HepG2 (cell line): ENCODE measurements at regions not wholly inside any gene's neighbourhood (a gene's known extent, or its start where the extent isn't known, plus 50 kb on each side); places are given as distances from the start of the nearest gene placed in this dataset.

Experiments used
- ATAC-seq: fragments of 200-7000 bp; cut with Tn5 transposase; 3 replicates; pipeline ENCODE4 v1.9.1; 2020; ENCODE audit warnings: mild to moderate bottlenecking, moderate library complexity
- BruUV-seq: library from RNA; stranded (reverse); fragments of 400-500 nt; replicated peaks from 2 replicates; lab custom pipeline; 2021; lab: Mats Ljungman, UMichigan
- CTCF ChIA-PET: fragments of 300-600 bp; formaldehyde crosslinking; extraction: SDS; loops from one replicate; lab custom pipeline; 2021; ENCODE audit warnings: low total read pairs, inconsistent platforms, low intra/inter-chr PET ratio; lab: Yijun Ruan, JAX
- POLR2A ChIA-PET: fragments of 350-600 bp; sonication (Branson Sonifier 250); formaldehyde crosslinking; loops from one replicate; lab custom pipeline; 2020; ENCODE audit warnings: antibody characterized with exemption, inconsistent platforms; lab: Yijun Ruan, JAX
- DNase-seq: peaks from one replicate; pipeline ENCODE4 v3.0.0-alpha.2; 2015; ENCODE audit warnings: low spot score
- FAIRE-seq: peaks from 3 replicates; lab custom pipeline; 2011; peaks lifted over from hg19 to GRCh38; lab: Jason Lieb, UNC
- H2AFZ ChIP-seq: one replicate; pipeline ENCODE4 v1.6.1; 2011; ENCODE audit warnings: low read length, inconsistent platforms
- H3K27ac ChIP-seq: fragments of 300-600 bp; 3 replicates; pipeline ENCODE4 v1.8.0; 2011; ENCODE audit warnings: mixed run types, mild to moderate bottlenecking, mixed read lengths, low read length, inconsistent platforms; ENCODE audit not compliant: insufficient read depth; ENCODE audit errors: extremely low read length
- H3K27me3 ChIP-seq, 2 experiments: fragments of 200-600 bp in 1 of 2; 2 replicates in 1 of 2; 3 replicates in 1 of 2; pipeline versions ENCODE4 v1.6.0 to v1.8.0; 2011; ENCODE audit warnings: low read length in 2 of 2, mild to moderate bottlenecking in 2 of 2, moderate library complexity in 2 of 2, inconsistent platforms in 1 of 2; ENCODE audit not compliant: insufficient read depth in 2 of 2, control insufficient read depth in 1 of 2
- H3K36me3 ChIP-seq, 2 experiments: fragments of 200-600 bp in 1 of 2; replicated peaks in 1 of 2; 2 replicates in 1 of 2; 3 replicates in 1 of 2; pipeline versions ENCODE4 v1.5.1 to v1.8.0; 2011; ENCODE audit warnings: low read length in 2 of 2, inconsistent platforms in 1 of 2; ENCODE audit not compliant: insufficient read depth in 2 of 2, control insufficient read depth in 1 of 2
- H3K4me1 ChIP-seq: 2 replicates; pipeline ENCODE4 v1.5.1; 2012; ENCODE audit warnings: low read length, inconsistent platforms; ENCODE audit not compliant: insufficient read depth
- H3K4me2 ChIP-seq: 2 replicates; pipeline ENCODE4 v1.6.0; 2011; ENCODE audit warnings: low read depth, low read length, inconsistent platforms
- H3K4me3 ChIP-seq, 3 experiments: fragments of 200-600 bp in 1 of 3; sonication (generic), shearing (Covaris generic) in 1 of 3; replicated peaks in 1 of 3; 2 replicates each; pipeline ENCODE4 v1.5.1; 2011 to 2016; ENCODE audit warnings: low read length in 3 of 3, inconsistent platforms in 2 of 3, low read depth in 2 of 3, mild to moderate bottlenecking in 2 of 3, control low read depth in 1 of 3, mixed read lengths in 1 of 3; ENCODE audit not compliant: insufficient read depth in 1 of 3
- H3K79me2 ChIP-seq: one replicate; pipeline ENCODE4 v1.6.1; 2011; ENCODE audit warnings: low read length, inconsistent platforms; ENCODE audit not compliant: insufficient read depth
- H3K9ac ChIP-seq: 2 replicates; pipeline ENCODE4 v1.6.0; 2011; ENCODE audit warnings: mild to moderate bottlenecking, low read depth, low read length, inconsistent platforms; ENCODE audit not compliant: insufficient read depth
- H3K9me3 ChIP-seq: 2 replicates; pipeline ENCODE4 v1.5.1; 2012; ENCODE audit warnings: mild to moderate bottlenecking, low read length
- H4K20me1 ChIP-seq: 2 replicates; pipeline ENCODE4 v1.6.0; 2011; ENCODE audit warnings: inconsistent platforms, mild to moderate bottlenecking, low read length, moderate library complexity; ENCODE audit not compliant: insufficient read depth
- DNMT3B ChIP-seq: conservative IDR thresholded peaks from 2 replicates; pipeline ENCODE4 v1.6.1; 2016; ENCODE audit warnings: missing biosample characterization, control low read depth
- FOXJ3 ChIP-seq: sonication (generic); formaldehyde crosslinking; IDR thresholded peaks from 2 replicates; pipeline ENCODE4 v1.4.0; 2020; ENCODE audit warnings: missing genetic modification reagents, mild to moderate bottlenecking, borderline replicate concordance
- GZF1 ChIP-seq: sonication (generic); formaldehyde crosslinking; IDR thresholded peaks from 2 replicates; pipeline ENCODE4 v1.5.1; 2020; ENCODE audit warnings: mild to moderate bottlenecking, missing genetic modification reagents
- JDP2 ChIP-seq: sonication (generic); formaldehyde crosslinking; IDR thresholded peaks from 2 replicates; pipeline ENCODE4 v1.8.1; 2022; ENCODE audit warnings: missing genetic modification reagents, borderline replicate concordance
- JUNB ChIP-seq: sonication (generic); formaldehyde crosslinking; IDR thresholded peaks from 2 replicates; pipeline ENCODE4 v1.8.0; 2022; ENCODE audit warnings: missing genetic modification reagents, mild to moderate bottlenecking, borderline replicate concordance
- MAFF ChIP-seq: IDR thresholded peaks from 2 replicates; pipeline ENCODE4 v1.6.1; 2011; ENCODE audit warnings: low read depth, low read length, improper control_type of control experiment
- MAFK ChIP-seq, 2 experiments: IDR thresholded peaks in 1 of 2; conservative IDR thresholded peaks in 1 of 2; 2 replicates each; pipeline ENCODE4 v1.6.1; 2011; ENCODE audit warnings: improper control_type of control experiment in 2 of 2, low read length in 2 of 2
- SAP130 ChIP-seq: IDR thresholded peaks from 2 replicates; pipeline ENCODE4 v1.6.1; 2016; ENCODE audit warnings: low read depth
- SKIL ChIP-seq: sonication (generic); formaldehyde crosslinking; IDR thresholded peaks from 2 replicates; pipeline ENCODE4 v1.8.0; 2022; ENCODE audit warnings: missing genetic modification reagents, mild to moderate bottlenecking, moderate library complexity, borderline replicate concordance
- ZNF253 ChIP-seq: sonication (generic); formaldehyde crosslinking; IDR thresholded peaks from 2 replicates; pipeline ENCODE4 v1.8.0; 2022; ENCODE audit warnings: mild to moderate bottlenecking, missing genetic modification reagents, borderline replicate concordance
- ZNF570 ChIP-seq: sonication (generic); formaldehyde crosslinking; IDR thresholded peaks from 2 replicates; pipeline ENCODE4 v1.4.0; 2020; ENCODE audit warnings: mild to moderate bottlenecking, missing genetic modification reagents, borderline replicate concordance
- WGBS: methylation state at CpG from one replicate; pipeline ENCODE4 v1.1.6; 2017; ENCODE audit warnings: low lambda C conversion rate; 5-methylcytosine and 5-hydroxymethylcytosine counted together
- in situ Hi-C: cut with HindIII; loops from 2 replicates; pipeline ENCODE4 v1.10.0; 2017; ENCODE audit warnings: low pct_unique_long_range_greater_than_20kb; ENCODE audit not compliant: extremely low pct_ligation_motif_present
- intact Hi-C: fragments of 100-400 bp; cut with micrococcal nuclease; formaldehyde crosslinking; loops from one replicate; pipeline ENCODE4 v1.10.0; 2022; ENCODE audit not compliant: unreplicated experiment
- TF ChIP-seq, protein P1 (sequence below): sonication (generic); formaldehyde crosslinking; IDR thresholded peaks from 2 replicates; pipeline ENCODE4 v1.4.0; 2020; ENCODE audit warnings: mild to moderate bottlenecking, missing genetic modification reagents
- TF ChIP-seq, protein P2 (sequence below): sonication (generic); formaldehyde crosslinking; IDR thresholded peaks from 2 replicates; pipeline ENCODE4; 2020; ENCODE audit warnings: missing genetic modification reagents, mild to moderate bottlenecking, borderline replicate concordance

GRCh38 chr4:111685205-111685604, 460.0 kb upstream of the FAM241A start:
- BruUV-seq, result no TSS peak
- Histone ChIP-seq H3K4me1 (no peaks in the 10 kb centered on the region), H3K27ac (no peak overlapping the region), H3K4me3 (no peak overlapping the region), H3K27me3 (no peaks in the 10 kb centered on the region), H4K20me1 (no peaks in the 10 kb centered on the region), H3K9ac (no peak overlapping the region), H2AFZ (no peak overlapping the region), H3K79me2 (no peaks in the 10 kb centered on the region), H3K9me3 (no peaks in the 10 kb centered on the region), H3K36me3 (no peaks in the 10 kb centered on the region), H3K4me2 (no peak overlapping the region)
- 24% methylated on average over 3 of the region's 3 CpGs for WGBS
- FAIRE-seq, result no peak
- no peak for DNase-seq
- in situ Hi-C loops, result no loop called here
- ChIA-PET POLR2A (no interaction called here), CTCF (no interaction called here)
- intact Hi-C loops, result no loop called here
- TF ChIP-seq GZF1 (CRISPR knock-in tag) (no peak), FOXJ3 (CRISPR knock-in tag) (no peak), JUNB (CRISPR knock-in tag) (no peak), MAFK (conservative IDR thresholded peaks at IDR 0.05 in 1 of 2, IDR thresholded peaks at IDR 0.05 in 1 of 2; ENCODE audit: low read length in 2 of 2) (peak; percentile 87 to 94), DNMT3B (CRISPR knock-in tag) (no peak), SKIL (CRISPR knock-in tag) (no peak), JDP2 (no peak), SAP130 (CRISPR knock-in tag) (no peak), ZNF253 (no peak), MAFF (peak; percentile 89), ZNF570 (CRISPR knock-in tag) (no peak)
- TF ChIP-seq, protein P1, sequence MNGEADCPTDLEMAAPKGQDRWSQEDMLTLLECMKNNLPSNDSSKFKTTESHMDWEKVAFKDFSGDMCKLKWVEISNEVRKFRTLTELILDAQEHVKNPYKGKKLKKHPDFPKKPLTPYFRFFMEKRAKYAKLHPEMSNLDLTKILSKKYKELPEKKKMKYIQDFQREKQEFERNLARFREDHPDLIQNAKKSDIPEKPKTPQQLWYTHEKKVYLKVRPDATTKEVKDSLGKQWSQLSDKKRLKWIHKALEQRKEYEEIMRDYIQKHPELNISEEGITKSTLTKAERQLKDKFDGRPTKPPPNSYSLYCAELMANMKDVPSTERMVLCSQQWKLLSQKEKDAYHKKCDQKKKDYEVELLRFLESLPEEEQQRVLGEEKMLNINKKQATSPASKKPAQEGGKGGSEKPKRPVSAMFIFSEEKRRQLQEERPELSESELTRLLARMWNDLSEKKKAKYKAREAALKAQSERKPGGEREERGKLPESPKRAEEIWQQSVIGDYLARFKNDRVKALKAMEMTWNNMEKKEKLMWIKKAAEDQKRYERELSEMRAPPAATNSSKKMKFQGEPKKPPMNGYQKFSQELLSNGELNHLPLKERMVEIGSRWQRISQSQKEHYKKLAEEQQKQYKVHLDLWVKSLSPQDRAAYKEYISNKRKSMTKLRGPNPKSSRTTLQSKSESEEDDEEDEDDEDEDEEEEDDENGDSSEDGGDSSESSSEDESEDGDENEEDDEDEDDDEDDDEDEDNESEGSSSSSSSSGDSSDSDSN, result no peak
- TF ChIP-seq, protein P2, sequence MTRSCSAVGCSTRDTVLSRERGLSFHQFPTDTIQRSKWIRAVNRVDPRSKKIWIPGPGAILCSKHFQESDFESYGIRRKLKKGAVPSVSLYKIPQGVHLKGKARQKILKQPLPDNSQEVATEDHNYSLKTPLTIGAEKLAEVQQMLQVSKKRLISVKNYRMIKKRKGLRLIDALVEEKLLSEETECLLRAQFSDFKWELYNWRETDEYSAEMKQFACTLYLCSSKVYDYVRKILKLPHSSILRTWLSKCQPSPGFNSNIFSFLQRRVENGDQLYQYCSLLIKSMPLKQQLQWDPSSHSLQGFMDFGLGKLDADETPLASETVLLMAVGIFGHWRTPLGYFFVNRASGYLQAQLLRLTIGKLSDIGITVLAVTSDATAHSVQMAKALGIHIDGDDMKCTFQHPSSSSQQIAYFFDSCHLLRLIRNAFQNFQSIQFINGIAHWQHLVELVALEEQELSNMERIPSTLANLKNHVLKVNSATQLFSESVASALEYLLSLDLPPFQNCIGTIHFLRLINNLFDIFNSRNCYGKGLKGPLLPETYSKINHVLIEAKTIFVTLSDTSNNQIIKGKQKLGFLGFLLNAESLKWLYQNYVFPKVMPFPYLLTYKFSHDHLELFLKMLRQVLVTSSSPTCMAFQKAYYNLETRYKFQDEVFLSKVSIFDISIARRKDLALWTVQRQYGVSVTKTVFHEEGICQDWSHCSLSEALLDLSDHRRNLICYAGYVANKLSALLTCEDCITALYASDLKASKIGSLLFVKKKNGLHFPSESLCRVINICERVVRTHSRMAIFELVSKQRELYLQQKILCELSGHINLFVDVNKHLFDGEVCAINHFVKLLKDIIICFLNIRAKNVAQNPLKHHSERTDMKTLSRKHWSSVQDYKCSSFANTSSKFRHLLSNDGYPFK (CRISPR knock-in tag), result no peak
- no peak for ATAC-seq
